Skeletal muscle satellite cell (primary cell): ENCODE measurements at regions not wholly inside any gene's neighbourhood (a gene's known extent, or its start where the extent isn't known, plus 50 kb on each side); places are given as distances from the start of the nearest gene placed in this dataset.

Experiments used
- H3K27me3 ChIP-seq: 2 replicates; pipeline ENCODE4 v1.7.0; 2013; ENCODE audit warnings: low read length; ENCODE audit not compliant: control insufficient read depth, insufficient read depth
- H3K36me3 ChIP-seq: 2 replicates; pipeline ENCODE4 v1.7.0; 2013; ENCODE audit warnings: mild to moderate bottlenecking, control low read depth, low read length; ENCODE audit not compliant: insufficient read depth
- H3K4me1 ChIP-seq: 2 replicates; pipeline ENCODE4 v1.7.0; 2013; ENCODE audit warnings: low read length; ENCODE audit not compliant: control insufficient read depth, insufficient read depth
- H3K4me2 ChIP-seq: 2 replicates; pipeline ENCODE4 v1.7.0; 2013; ENCODE audit warnings: mild to moderate bottlenecking, low read length
- H3K4me3 ChIP-seq: 2 replicates; pipeline ENCODE4 v1.7.0; 2013; ENCODE audit warnings: low read length
- H3K9ac ChIP-seq: 2 replicates; pipeline ENCODE4 v1.7.0; 2013; ENCODE audit warnings: mild to moderate bottlenecking, low read depth, low read length, moderate library complexity
- H3K9me3 ChIP-seq: replicated peaks from 2 replicates; pipeline ENCODE4 v1.7.0; 2013; ENCODE audit warnings: mild to moderate bottlenecking, control low read depth, low read length

DNA sequence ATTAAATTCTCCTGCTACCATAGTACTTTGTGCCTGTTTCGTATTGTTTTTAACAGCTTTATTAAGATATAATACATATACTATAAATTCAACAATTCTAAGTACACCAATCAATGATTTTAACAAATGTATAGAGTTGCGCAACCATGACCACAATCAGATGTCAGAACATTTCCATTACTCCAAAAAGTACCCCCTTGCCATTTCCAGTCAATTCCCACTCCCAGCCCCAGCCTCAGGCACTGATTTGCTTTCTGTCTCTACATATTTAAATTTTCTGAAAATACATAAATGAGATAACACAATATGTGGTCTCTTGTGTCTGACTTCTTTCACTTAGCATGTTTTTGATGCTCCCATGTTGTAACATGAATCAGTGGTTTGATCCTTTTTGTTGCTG is 193.9 kb downstream of the FIGN start:
- Histone ChIP-seq H3K4me2 (no peak overlapping the region), H3K27me3 (no peaks in the 10 kb centered on the region), H3K4me1 (no peaks in the 10 kb centered on the region), H3K4me3 (no peak overlapping the region), H3K9me3 (no peaks in the 10 kb centered on the region), H3K9ac (no peak overlapping the region), H3K36me3 (no peaks in the 10 kb centered on the region)

GRCh38 chr2:163541495-163541894 is 194.3 kb downstream of the FIGN start:
- no peaks in the 10 kb centered on the region for H3K27me3 ChIP-seq
- no peaks in the 10 kb centered on the region for H3K4me1 ChIP-seq
- no peak overlapping the region for H3K9ac ChIP-seq
- no peaks in the 10 kb centered on the region for H3K36me3 ChIP-seq
- no peaks in the 10 kb centered on the region for H3K9me3 ChIP-seq
- no peak overlapping the region for H3K4me3 ChIP-seq
- H3K4me2 ChIP-seq = no peak overlapping the region

DNA sequence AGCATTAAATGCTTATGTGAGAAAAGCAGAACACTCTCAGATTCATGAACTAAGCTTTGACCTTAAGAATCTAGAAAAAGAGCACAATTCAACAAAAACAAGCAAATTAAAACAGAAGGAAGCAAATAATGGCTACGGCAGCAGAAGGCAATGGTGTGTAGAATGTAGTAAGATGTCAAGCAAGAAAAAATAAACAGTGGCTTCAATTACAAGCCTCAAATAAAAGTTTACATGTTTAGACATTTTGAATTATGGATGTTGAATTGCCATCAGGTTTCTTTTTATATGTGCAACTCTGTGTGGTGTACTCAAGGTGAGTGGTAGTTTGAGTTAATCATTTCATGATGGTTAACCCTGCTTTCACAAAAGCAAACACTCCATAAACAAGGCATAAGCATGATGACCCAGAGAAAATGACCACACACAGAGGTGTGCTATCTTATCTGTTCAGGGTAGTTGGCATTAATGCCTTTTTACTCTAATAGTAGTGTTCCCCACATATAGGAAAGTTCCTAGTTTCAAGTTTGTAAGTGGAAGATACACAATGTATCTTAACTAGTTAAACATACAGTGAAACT is 207.1 kb downstream of the FIGN start:
- H3K4me3 ChIP-seq = no peak overlapping the region
- H3K4me2 ChIP-seq = no peak overlapping the region
- H3K27me3 ChIP-seq = no peaks in the 10 kb centered on the region
- H3K9ac ChIP-seq = no peak overlapping the region
- no peaks in the 10 kb centered on the region for H3K4me1 ChIP-seq
- no peaks in the 10 kb centered on the region for H3K9me3 ChIP-seq
- H3K36me3 ChIP-seq = no peaks in the 10 kb centered on the region

- Histone ChIP-seq H3K36me3 (no peaks in the 10 kb centered on the region), H3K27me3 (no peaks in the 10 kb centered on the region), H3K4me3 (no peak overlapping the region)
Observed at GRCh38 chr2:163527381-163527780, 208.4 kb downstream of the FIGN start.

DNA sequence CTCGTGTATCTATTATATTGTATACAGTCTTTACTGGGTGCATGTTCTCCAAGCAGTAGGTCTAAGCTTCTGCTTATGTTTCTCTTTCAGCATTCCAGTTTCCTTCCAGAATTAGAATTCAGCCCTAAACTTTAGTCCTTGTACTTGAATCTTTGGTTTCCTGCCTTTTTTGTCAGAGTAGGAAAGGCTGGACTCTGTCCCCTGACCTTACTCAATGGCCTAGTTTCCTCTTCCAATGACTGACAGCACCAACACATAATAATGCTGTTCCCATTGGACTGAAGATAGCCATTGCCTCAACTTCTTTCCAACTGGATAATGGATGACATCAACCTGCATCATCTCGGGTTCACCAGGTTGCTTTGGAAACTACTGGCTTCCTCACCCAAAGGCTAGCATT is 217.0 kb downstream of the FIGN start:
- Histone ChIP-seq H3K9me3 (no peaks in the 10 kb centered on the region), H3K9ac (no peak overlapping the region), H3K4me2 (no peak overlapping the region), H3K4me1 (no peaks in the 10 kb centered on the region), H3K27me3 (no peaks in the 10 kb centered on the region), H3K4me3 (no peak overlapping the region), H3K36me3 (no peaks in the 10 kb centered on the region)

More at GRCh38 chr2:163527381-163527780, 208.4 kb downstream of the FIGN start:
- Histone ChIP-seq H3K4me1 (no peaks in the 10 kb centered on the region), H3K9ac (no peak overlapping the region), H3K9me3 (no peaks in the 10 kb centered on the region), H3K4me2 (no peak overlapping the region)

GRCh38 chr2:163515836-163516235 is 220.0 kb downstream of the FIGN start:
- H3K4me2 ChIP-seq = no peak overlapping the region
- H3K4me1 ChIP-seq = no peaks in the 10 kb centered on the region
- no peaks in the 10 kb centered on the region for H3K9me3 ChIP-seq
- no peaks in the 10 kb centered on the region for H3K27me3 ChIP-seq
- no peaks in the 10 kb centered on the region for H3K36me3 ChIP-seq
- H3K4me3 ChIP-seq = no peak overlapping the region
- H3K9ac ChIP-seq = no peak overlapping the region

DNA sequence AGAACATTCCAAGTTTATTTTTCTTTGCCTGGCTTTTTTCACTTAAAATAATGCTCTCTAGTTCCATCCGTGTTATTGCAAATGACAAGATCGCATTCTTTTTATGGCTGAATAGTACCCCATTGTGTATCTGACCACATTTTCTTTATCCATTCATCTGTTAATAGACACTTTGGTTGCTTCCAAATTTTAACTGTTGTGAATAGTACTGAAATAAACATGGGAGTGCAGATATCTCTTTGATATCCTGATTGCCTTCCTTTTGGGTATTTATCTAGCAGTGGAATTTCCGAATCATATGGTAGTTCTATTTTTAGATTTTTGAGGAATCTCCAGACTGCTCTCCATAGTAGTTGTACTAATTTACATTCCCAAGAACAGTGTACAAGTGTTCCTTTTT is 230.5 kb downstream of the FIGN start:
- Histone ChIP-seq H3K9ac (no peak overlapping the region), H3K4me2 (no peak overlapping the region), H3K36me3 (no peaks in the 10 kb centered on the region), H3K9me3 (no peaks in the 10 kb centered on the region), H3K4me1 (no peaks in the 10 kb centered on the region), H3K27me3 (no peaks in the 10 kb centered on the region), H3K4me3 (no peak overlapping the region)

DNA sequence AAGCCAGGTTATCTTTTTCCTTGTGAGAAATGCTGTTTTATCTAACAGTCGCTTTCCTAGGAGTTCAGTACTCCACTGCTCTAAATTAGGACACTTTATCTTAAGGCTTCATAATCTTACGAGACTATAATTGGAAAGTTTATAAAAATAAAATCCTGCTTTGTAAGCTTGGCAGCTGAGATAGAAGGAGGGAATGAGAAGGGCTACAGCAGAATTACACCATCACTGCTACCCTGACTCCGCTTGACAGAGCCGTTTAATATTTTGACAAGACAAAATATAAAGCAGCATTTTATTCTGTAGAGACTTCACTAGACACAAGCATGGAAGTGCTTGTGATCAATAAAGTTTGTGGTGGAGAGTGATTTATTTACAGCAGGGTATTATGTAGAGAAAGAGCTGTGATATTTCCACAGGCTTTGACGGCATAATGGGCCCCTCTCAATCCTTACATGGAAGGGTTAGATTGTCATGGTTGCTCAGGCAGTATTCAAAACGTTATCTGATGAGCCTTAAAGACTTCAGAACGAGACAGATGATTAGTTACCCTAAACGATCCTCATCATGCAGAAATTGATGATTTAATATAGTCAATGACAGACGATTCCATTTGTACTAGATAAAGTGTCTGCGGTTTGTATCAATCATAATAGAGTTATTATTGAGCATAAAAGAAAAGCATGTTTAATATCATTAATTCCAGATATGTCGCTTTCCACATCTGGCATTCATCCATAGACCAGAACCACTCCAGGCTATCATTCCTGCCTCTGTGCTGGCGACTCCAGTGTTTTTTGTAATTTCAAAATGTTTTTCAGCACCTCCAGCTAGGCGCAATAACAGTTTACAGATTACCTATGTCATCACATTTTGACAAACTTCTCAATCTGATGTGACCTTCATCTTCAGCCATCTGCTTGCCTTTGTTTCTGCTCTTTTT is 242.2 kb downstream of the FIGN start:
- Histone ChIP-seq H3K4me1 (no peaks in the 10 kb centered on the region), H3K9me3 (no peaks in the 10 kb centered on the region), H3K36me3 (no peaks in the 10 kb centered on the region), H3K4me2 (no peak overlapping the region), H3K9ac (no peak overlapping the region), H3K27me3 (no peaks in the 10 kb centered on the region), H3K4me3 (no peak overlapping the region)

DNA sequence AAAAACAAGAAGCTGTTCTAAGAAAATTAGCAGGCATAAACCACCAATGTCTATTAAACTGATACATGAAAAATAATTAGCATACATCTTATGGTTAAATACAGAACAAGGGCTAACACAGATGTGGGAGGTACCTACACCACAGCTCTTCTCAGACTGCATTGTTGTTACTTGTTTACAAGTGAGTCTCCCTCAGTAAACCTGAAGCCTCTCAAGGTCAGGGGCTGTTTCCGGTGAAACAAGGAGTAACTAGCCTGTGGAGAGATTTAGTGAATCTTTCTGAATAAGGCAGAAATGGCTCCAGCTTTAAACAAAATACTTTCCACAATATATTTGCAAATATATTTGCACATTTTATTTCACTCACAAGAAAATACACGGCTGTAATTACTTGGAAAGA is 244.0 kb downstream of the FIGN start:
- H3K4me2 ChIP-seq = no peak overlapping the region
- H3K4me1 ChIP-seq = no peaks in the 10 kb centered on the region
- no peaks in the 10 kb centered on the region for H3K9me3 ChIP-seq
- H3K36me3 ChIP-seq = no peaks in the 10 kb centered on the region
- no peaks in the 10 kb centered on the region for H3K27me3 ChIP-seq
- H3K4me3 ChIP-seq = no peak overlapping the region
- no peak overlapping the region for H3K9ac ChIP-seq

GRCh38 chr2:163490281-163490680 is 245.5 kb downstream of the FIGN start:
- Histone ChIP-seq H3K4me2 (no peak overlapping the region), H3K27me3 (no peaks in the 10 kb centered on the region), H3K9me3 (no peaks in the 10 kb centered on the region), H3K36me3 (no peaks in the 10 kb centered on the region), H3K9ac (no peak overlapping the region), H3K4me1 (no peaks in the 10 kb centered on the region), H3K4me3 (no peak overlapping the region)

- Histone ChIP-seq H3K4me2 (no peak overlapping the region), H3K36me3 (no peaks in the 10 kb centered on the region), H3K4me3 (no peak overlapping the region), H3K27me3 (no peaks in the 10 kb centered on the region), H3K9me3 (no peaks in the 10 kb centered on the region), H3K4me1 (no peaks in the 10 kb centered on the region), H3K9ac (no peak overlapping the region)
Observed at GRCh38 chr2:163481515-163481914, 254.3 kb downstream of the FIGN start.

DNA sequence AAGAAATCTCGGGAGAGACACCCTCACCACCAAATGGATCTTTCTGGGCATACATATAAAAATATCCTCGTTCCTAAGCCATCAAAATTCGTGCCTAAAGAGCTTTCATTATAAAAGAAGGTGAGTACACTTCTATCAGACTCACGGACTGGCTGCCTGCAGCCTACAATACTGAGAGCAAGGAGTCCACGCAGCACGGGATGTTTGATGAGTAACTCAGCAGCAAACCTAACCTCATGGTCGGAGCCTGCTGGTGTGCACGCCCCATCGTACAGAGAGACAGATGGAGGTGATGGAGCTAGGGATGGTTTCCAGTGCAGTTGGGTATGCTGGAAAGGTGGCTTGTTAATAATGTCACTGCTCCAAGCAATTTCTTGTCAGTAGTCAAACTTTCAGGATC is 256.2 kb downstream of the FIGN start:
- no peaks in the 10 kb centered on the region for H3K36me3 ChIP-seq
- no peak overlapping the region for H3K4me3 ChIP-seq
- no peaks in the 10 kb centered on the region for H3K4me1 ChIP-seq
- no peaks in the 10 kb centered on the region for H3K9me3 ChIP-seq
- H3K9ac ChIP-seq = no peak overlapping the region
- no peaks in the 10 kb centered on the region for H3K27me3 ChIP-seq
- no peak overlapping the region for H3K4me2 ChIP-seq
